Stimulated activated CD8-positive, alpha-beta memory T cell treated with anti-CD3 and anti-CD28 coated beads, Interleukin-4, amount 100 ng/mL, for 4 hours (primary cell): ENCODE measurements at regions not wholly inside any gene's neighbourhood (a gene's known extent, or its start where the extent isn't known, plus 50 kb on each side); places are given as distances from the start of the nearest gene placed in this dataset.
"Not testable (repeated sequence)": the region's sequence is repeated elsewhere in the genome, so short reads cannot be mapped to it uniquely, and the experiment has no call there.

Experiments used
- DNase-seq, 2 donors: peaks; one replicate each; pipeline ENCODE4 v3.0.0-alpha.2; 2020; ENCODE audit warnings: low read depth in 2 of 2, low spot score in 1 of 2

GRCh38 chr1:30138891-30139290 lies 584.5 kb downstream of the MATN1 start:
- DNase-seq: no peak

- no peak for DNase-seq
These were observed 586.4 kb downstream of the MATN1 start for GRCh38 chr1:30137001-30137400.

GRCh38 chr1:30135698-30136097 lies 587.7 kb downstream of the MATN1 start:
- DNase-seq: no peak

- no peak for DNase-seq
These were observed 588.7 kb downstream of the MATN1 start for GRCh38 chr1:30134466-30135217.

GRCh38 chr1:30133414-30134055 lies 589.9 kb downstream of the MATN1 start:
- no peak for DNase-seq

GRCh38 chr1:30132602-30133286 lies 590.6 kb downstream of the MATN1 start:
- DNase-seq: no peak

- DNase-seq: not testable (repeated sequence)
These were observed 592.8 kb downstream of the MATN1 start for GRCh38 chr1:30130566-30130965.

GRCh38 chr1:30130099-30130498 lies 593.3 kb downstream of the MATN1 start:
- no peak for DNase-seq

GRCh38 chr1:30129421-30130055 lies 593.8 kb downstream of the MATN1 start:
- no peak for DNase-seq

GRCh38 chr1:30129001-30129408 lies 594.4 kb downstream of the MATN1 start:
- DNase-seq: no peak

GRCh38 chr1:30126848-30127247 lies 596.5 kb downstream of the MATN1 start:
- no peak for DNase-seq

- DNase-seq: no peak
These were observed 597.6 kb downstream of the MATN1 start for GRCh38 chr1:30125821-30126170.

GRCh38 chr1:30125021-30125820 lies 598.2 kb downstream of the MATN1 start:
- DNase-seq: no peak

- DNase-seq: no peak
These were observed 599.5 kb downstream of the MATN1 start for GRCh38 chr1:30123896-30124295.

GRCh38 chr1:30123036-30123435 lies 600.3 kb downstream of the MATN1 start:
- no peak for DNase-seq

- DNase-seq: no peak
These were observed 603.0 kb downstream of the MATN1 start for GRCh38 chr1:30120245-30121000.

- no peak for DNase-seq
These were observed 605.7 kb downstream of the MATN1 start for GRCh38 chr1:30117685-30118084.

GRCh38 chr1:30111431-30111830 lies 612.0 kb downstream of the MATN1 start:
- DNase-seq: no peak

GRCh38 chr1:30110846-30111245 lies 612.5 kb downstream of the MATN1 start:
- no peak for DNase-seq

- no peak for DNase-seq
These were observed 613.5 kb downstream of the MATN1 start for GRCh38 chr1:30109853-30110252.
